Caco-2 (cell line): ENCODE measurements at regions not wholly inside any gene's neighbourhood (a gene's known extent, or its start where the extent isn't known, plus 50 kb on each side); places are given as distances from the start of the nearest gene placed in this dataset.

Source experiments
- BruUV-seq: library from RNA; stranded (reverse); fragments of 400-500 nt; replicated peaks from 2 replicates; lab custom pipeline; 2021; lab: Mats Ljungman, UMichigan
- CTCF ChIA-PET: fragments of 300-600 bp; sonication (Branson Sonifier 250); formaldehyde crosslinking; loops from one replicate; lab custom pipeline; 2022; ENCODE audit warnings: antibody characterized with exemption; lab: Charles Lee
- POLR2A ChIA-PET: fragments of 300-600 bp; sonication (Branson Sonifier 250); formaldehyde crosslinking; loops from one replicate; lab custom pipeline; 2022; ENCODE audit warnings: antibody characterized with exemption; lab: Charles Lee
- DNase-seq, 2 experiments: peaks; one replicate each; pipeline versions ENCODE4 v3.0.0 to v3.0.0-alpha.2; 2020 to 2022
- H3K27me3 ChIP-seq: replicated peaks from 2 replicates; pipeline ENCODE4 v1.6.0; 2011; ENCODE audit warnings: low read length; ENCODE audit not compliant: control insufficient read depth, insufficient read depth
- H3K36me3 ChIP-seq: 2 replicates; pipeline ENCODE4 v1.5.1; 2011; ENCODE audit warnings: low read length; ENCODE audit not compliant: control insufficient read depth, insufficient read depth
- H3K4me1 ChIP-seq: fragments of 250-450 bp; sonication (Bioruptor Pico); 2 replicates; pipeline ENCODE4 v1.5.1; 2020; ENCODE audit warnings: mild to moderate bottlenecking
- H3K4me3 ChIP-seq: 2 replicates; pipeline ENCODE4 v1.5.1; 2011; ENCODE audit warnings: low read depth, mild to moderate bottlenecking, control low read depth, low read length
- H3K9me3 ChIP-seq: fragments of 250-450 bp; sonication (Bioruptor Pico); 2 replicates; pipeline ENCODE4 v1.5.1; 2020; ENCODE audit warnings: mild to moderate bottlenecking, moderate library complexity
- H3K27ac Mint-ChIP-seq: one replicate; pipeline ENCODE4 v1.8.0; 2022; ENCODE audit warnings: mixed read lengths; ENCODE audit not compliant: unreplicated experiment
- H3K27me3 Mint-ChIP-seq: one replicate; pipeline ENCODE4 v1.8.0; 2022; ENCODE audit warnings: mixed read lengths; ENCODE audit not compliant: insufficient read depth, unreplicated experiment
- H3K36me3 Mint-ChIP-seq: one replicate; pipeline ENCODE4 v1.8.0; 2022; ENCODE audit warnings: mild to moderate bottlenecking, mixed read lengths; ENCODE audit not compliant: insufficient read depth, unreplicated experiment
- H3K4me1 Mint-ChIP-seq: one replicate; pipeline ENCODE4 v1.8.0; 2022; ENCODE audit warnings: low read depth, mixed read lengths; ENCODE audit not compliant: unreplicated experiment
- H3K4me3 Mint-ChIP-seq: one replicate; pipeline ENCODE4 v1.8.0; 2022; ENCODE audit warnings: mild to moderate bottlenecking, moderate library complexity, mixed read lengths; ENCODE audit not compliant: unreplicated experiment
- H3K9me3 Mint-ChIP-seq: one replicate; pipeline ENCODE4 v1.8.0; 2022; ENCODE audit warnings: mixed read lengths; ENCODE audit not compliant: unreplicated experiment
- intact Hi-C: fragments of 100-400 bp; cut with micrococcal nuclease; formaldehyde crosslinking; loops from one replicate; pipeline ENCODE4 v1.10.0; 2022; ENCODE audit not compliant: unreplicated experiment
- TF ChIP-seq, protein P1 (sequence below), 2 experiments: fragments of 200-600 bp in 1 of 2; IDR thresholded peaks; 1 replicate in 1 of 2; 2 replicates in 1 of 2; pipeline versions ENCODE4 v1.5.1 to v1.8.0; 2011 to 2022; ENCODE audit warnings: antibody characterized with exemption in 1 of 2, control low read depth in 1 of 2, inconsistent platforms in 1 of 2, low read depth in 1 of 2, low read length in 1 of 2, mild to moderate bottlenecking in 1 of 2, moderate library complexity in 1 of 2; ENCODE audit not compliant: insufficient read depth in 1 of 2, severe bottlenecking in 1 of 2, unreplicated experiment in 1 of 2

DNA sequence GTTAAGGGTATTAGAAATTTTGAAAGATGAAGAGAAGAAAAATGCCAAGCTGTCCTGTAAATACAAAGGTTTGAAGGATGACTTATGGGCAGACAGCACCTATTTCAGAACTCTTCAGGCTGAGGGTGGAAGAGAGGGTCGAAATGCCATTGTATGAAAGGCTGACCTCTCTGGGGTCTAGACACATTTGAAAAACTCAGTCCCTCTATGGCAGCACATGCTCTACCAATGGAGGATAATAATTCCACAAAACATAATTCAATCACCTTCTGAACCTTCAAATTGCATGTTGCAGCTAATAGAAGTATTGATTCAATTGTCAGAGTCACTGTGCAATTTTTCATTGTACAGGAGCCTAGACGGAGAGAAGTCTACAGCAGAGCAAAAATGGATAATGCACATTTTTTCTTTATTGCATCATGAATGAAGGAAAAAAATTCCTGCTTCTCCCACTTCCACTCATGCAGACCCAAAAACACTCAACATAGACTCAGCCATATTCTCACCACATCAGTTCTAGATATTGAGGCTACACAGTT lies 569.1 kb downstream of the TBL1XR1 start:
- CTCF ChIA-PET = no interaction called here
- Mint-ChIP-seq H3K4me1 (no peaks in the 10 kb centered on the region), H3K36me3 (no peaks in the 10 kb centered on the region), H3K27me3 (peaks cover 2% of the 10 kb centered on the region), H3K9me3 (no peaks in the 10 kb centered on the region), H3K4me3 (no peak overlapping the region), H3K27ac (no peak overlapping the region)
- POLR2A ChIA-PET = no interaction called here
- Histone ChIP-seq H3K4me1 (no peaks in the 10 kb centered on the region), H3K27me3 (no peaks in the 10 kb centered on the region), H3K9me3 (no peaks in the 10 kb centered on the region), H3K36me3 (no peaks in the 10 kb centered on the region), H3K4me3 (no peak overlapping the region)
- no TSS peak for BruUV-seq
- TF ChIP-seq, protein P1, sequence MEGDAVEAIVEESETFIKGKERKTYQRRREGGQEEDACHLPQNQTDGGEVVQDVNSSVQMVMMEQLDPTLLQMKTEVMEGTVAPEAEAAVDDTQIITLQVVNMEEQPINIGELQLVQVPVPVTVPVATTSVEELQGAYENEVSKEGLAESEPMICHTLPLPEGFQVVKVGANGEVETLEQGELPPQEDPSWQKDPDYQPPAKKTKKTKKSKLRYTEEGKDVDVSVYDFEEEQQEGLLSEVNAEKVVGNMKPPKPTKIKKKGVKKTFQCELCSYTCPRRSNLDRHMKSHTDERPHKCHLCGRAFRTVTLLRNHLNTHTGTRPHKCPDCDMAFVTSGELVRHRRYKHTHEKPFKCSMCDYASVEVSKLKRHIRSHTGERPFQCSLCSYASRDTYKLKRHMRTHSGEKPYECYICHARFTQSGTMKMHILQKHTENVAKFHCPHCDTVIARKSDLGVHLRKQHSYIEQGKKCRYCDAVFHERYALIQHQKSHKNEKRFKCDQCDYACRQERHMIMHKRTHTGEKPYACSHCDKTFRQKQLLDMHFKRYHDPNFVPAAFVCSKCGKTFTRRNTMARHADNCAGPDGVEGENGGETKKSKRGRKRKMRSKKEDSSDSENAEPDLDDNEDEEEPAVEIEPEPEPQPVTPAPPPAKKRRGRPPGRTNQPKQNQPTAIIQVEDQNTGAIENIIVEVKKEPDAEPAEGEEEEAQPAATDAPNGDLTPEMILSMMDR (IDR thresholded peaks at IDR 0.05; ENCODE audit: insufficient read depth in 1 of 2, low read depth in 1 of 2, low read length in 1 of 2, severe bottlenecking in 1 of 2, unreplicated experiment in 1 of 2) = no peak
- DNase-seq = no peak
- intact Hi-C loops = no loop called here

DNA sequence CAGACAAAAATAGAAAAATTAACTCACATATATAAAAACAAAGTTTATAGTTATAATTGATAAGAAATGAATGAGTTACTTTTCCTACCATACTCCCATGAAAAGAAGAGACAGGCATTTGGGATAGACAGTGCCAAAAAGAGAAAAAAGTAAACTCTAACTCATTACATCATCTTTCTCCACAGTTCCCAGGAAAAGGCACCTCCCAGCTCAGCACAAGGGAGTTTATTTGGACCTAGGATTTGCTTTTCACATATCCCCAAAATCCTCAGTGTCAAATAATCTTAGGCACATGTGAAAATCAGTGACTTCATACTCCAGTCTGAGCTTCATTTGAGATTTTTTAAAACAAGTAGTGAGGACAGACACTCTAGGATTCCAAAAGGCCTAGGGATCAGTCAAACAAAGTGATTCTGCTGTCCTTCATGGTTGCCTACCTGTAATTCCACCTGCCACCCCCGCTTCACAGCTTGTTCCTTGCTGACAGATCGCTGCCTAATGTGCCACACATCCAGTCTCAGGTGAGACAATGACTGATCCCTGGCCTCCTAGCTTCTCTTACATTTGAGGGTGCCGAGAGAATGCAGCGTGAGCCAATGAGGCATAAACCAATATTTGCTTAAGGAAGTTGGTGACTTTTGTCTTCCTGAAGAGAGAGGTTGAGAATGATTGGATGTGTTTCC lies 573.7 kb downstream of the TBL1XR1 start:
- ChIA-PET POLR2A (no interaction called here), CTCF (no interaction called here)
- intact Hi-C loops = no loop called here
- Histone ChIP-seq H3K9me3 (no peaks in the 10 kb centered on the region), H3K4me3 (no peak overlapping the region), H3K4me1 (no peaks in the 10 kb centered on the region), H3K36me3 (no peaks in the 10 kb centered on the region), H3K27me3 (no peaks in the 10 kb centered on the region)
- Mint-ChIP-seq H3K4me3 (no peak overlapping the region), H3K36me3 (no peaks in the 10 kb centered on the region), H3K4me1 (no peaks in the 10 kb centered on the region), H3K9me3 (no peaks in the 10 kb centered on the region), H3K27ac (no peak overlapping the region), H3K27me3 (peaks cover 2% of the 10 kb centered on the region)
- no peak for DNase-seq
- BruUV-seq = no TSS peak
- TF ChIP-seq, protein P1 (IDR thresholded peaks at IDR 0.05; ENCODE audit: insufficient read depth in 1 of 2, low read depth in 1 of 2, low read length in 1 of 2, severe bottlenecking in 1 of 2, unreplicated experiment in 1 of 2) = no peak

DNA sequence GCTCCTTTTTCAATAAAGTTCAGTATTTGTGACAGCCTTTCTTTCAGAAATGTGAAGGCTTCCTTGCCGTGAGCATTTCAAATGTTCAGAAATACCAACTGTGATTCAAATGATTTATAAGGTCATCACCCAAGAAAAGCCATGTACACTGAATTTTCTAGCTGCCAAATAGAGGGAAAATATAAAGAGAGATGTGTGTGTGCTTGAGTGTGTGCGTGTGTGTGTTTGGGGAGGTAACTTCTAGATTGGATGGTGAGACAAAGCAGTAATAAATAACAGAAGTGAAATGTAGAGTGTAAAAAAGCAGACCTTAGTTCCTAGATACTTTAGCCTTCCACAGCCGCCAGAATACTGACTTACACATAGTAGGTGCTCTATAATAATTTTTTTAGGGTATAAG lies 577.4 kb downstream of the TBL1XR1 start:
- BruUV-seq = no TSS peak
- Histone ChIP-seq H3K4me1 (no peaks in the 10 kb centered on the region), H3K27me3 (no peaks in the 10 kb centered on the region), H3K36me3 (no peaks in the 10 kb centered on the region), H3K4me3 (no peak overlapping the region), H3K9me3 (no peaks in the 10 kb centered on the region)
- no peaks in the 10 kb centered on the region for H3K4me1 Mint-ChIP-seq
- CTCF ChIA-PET = no interaction called here
- H3K27ac Mint-ChIP-seq = no peak overlapping the region
- POLR2A ChIA-PET = no interaction called here
- DNase-seq = no peak
- H3K36me3 Mint-ChIP-seq = no peaks in the 10 kb centered on the region
- TF ChIP-seq, protein P1 (IDR thresholded peaks at IDR 0.05; ENCODE audit: insufficient read depth in 1 of 2, low read depth in 1 of 2, low read length in 1 of 2, severe bottlenecking in 1 of 2, unreplicated experiment in 1 of 2) = no peak
- H3K4me3 Mint-ChIP-seq = no peak overlapping the region
- H3K9me3 Mint-ChIP-seq = peaks cover 9% of the 10 kb centered on the region
- intact Hi-C loops = no loop called here
- no peaks in the 10 kb centered on the region for H3K27me3 Mint-ChIP-seq
